ENCODE measurements at regions not wholly inside any gene's neighbourhood (a gene's known extent, or its start where the extent isn't known, plus 50 kb on each side); places are given as distances from the start of the nearest gene placed in this dataset.

DNA sequence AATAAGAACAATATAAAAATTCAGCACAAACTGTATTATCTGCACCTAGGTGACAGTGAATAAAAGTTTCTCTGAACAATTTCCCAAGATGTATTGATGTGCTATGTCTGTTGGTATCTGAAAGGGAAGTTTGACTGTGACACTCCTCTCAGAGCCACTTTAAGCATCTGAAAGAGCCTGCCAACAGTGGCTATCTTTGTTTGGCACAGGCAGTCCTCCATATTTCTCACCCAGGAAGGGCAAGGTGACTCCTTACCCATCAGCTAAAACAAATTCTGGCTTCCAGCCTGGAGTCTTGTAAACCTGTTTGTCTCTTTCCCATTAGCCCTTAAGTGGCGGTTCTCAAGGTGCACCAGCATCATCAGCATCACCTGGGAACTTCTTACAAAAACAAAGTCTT lies 122.4 kb upstream of the VGLL2 start:
- Histone ChIP-seq H3K9ac (ENCODE audit: low read length in 3 of 3) (no peak overlapping the region), H3K27ac (ENCODE audit: low read depth in 2 of 2, low read length in 2 of 2) (no peak overlapping the region), H3K4me3 (ENCODE audit: low read length in 3 of 3) (no peak overlapping the region), H3K27me3 (ENCODE audit: control insufficient read depth, insufficient read depth, low read length) (no peaks in the 10 kb centered on the region), H3K4me1 (ENCODE audit: control insufficient read depth in 2 of 3, insufficient read depth in 2 of 3, low read depth in 1 of 3, low read length in 3 of 3) (no peaks in the 10 kb centered on the region), H3K9me3 (ENCODE audit: control insufficient read depth in 2 of 3, insufficient read depth in 1 of 3, low read length in 3 of 3) (no peaks in the 10 kb centered on the region), H3K36me3 (ENCODE audit: control insufficient read depth in 2 of 3, insufficient read depth in 3 of 3, low read length in 3 of 3) (no peaks in the 10 kb centered on the region)
- TF ChIP-seq, protein P1, sequence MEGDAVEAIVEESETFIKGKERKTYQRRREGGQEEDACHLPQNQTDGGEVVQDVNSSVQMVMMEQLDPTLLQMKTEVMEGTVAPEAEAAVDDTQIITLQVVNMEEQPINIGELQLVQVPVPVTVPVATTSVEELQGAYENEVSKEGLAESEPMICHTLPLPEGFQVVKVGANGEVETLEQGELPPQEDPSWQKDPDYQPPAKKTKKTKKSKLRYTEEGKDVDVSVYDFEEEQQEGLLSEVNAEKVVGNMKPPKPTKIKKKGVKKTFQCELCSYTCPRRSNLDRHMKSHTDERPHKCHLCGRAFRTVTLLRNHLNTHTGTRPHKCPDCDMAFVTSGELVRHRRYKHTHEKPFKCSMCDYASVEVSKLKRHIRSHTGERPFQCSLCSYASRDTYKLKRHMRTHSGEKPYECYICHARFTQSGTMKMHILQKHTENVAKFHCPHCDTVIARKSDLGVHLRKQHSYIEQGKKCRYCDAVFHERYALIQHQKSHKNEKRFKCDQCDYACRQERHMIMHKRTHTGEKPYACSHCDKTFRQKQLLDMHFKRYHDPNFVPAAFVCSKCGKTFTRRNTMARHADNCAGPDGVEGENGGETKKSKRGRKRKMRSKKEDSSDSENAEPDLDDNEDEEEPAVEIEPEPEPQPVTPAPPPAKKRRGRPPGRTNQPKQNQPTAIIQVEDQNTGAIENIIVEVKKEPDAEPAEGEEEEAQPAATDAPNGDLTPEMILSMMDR (IDR thresholded peaks at IDR 0.05; ENCODE audit: borderline replicate concordance, extremely low read depth, insufficient read depth), result no peak
- no peak for FAIRE-seq
- intact Hi-C loops (cut with DNase I), result no loop called here
- no peak for DNase-seq

DNA sequence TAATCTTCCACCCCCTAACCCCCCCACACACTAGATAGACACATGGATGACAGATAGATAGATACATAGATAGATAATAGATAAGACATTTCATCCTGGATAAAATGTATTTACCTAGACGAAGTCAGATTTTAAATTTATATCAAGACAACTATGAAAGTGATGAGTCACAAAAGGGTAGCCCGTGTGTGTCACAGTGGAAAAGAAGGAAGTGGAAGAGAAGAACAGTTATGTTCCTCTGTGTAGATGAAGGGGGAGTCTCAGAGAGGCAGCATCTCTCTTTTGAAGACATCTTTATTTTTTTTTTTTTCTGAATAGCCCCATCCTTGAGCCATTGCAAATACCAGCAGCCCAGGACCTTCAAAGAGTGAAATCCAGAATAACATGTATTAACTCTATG lies 121.7 kb upstream of the VGLL2 start:
- Histone ChIP-seq H3K4me1 (ENCODE audit: control insufficient read depth in 2 of 3, insufficient read depth in 2 of 3, low read depth in 1 of 3, low read length in 3 of 3) (no peaks in the 10 kb centered on the region), H3K27me3 (ENCODE audit: control insufficient read depth, insufficient read depth, low read length) (no peaks in the 10 kb centered on the region), H3K4me3 (ENCODE audit: low read length in 3 of 3) (no peak overlapping the region), H3K27ac (ENCODE audit: low read depth in 2 of 2, low read length in 2 of 2) (no peak overlapping the region), H3K36me3 (ENCODE audit: control insufficient read depth in 2 of 3, insufficient read depth in 3 of 3, low read length in 3 of 3) (no peaks in the 10 kb centered on the region), H3K9ac (ENCODE audit: low read length in 3 of 3) (no peak overlapping the region), H3K9me3 (ENCODE audit: control insufficient read depth in 2 of 3, insufficient read depth in 1 of 3, low read length in 3 of 3) (no peaks in the 10 kb centered on the region)
- no peak for DNase-seq
- intact Hi-C loops (cut with DNase I), result no loop called here
- TF ChIP-seq, protein P1 (IDR thresholded peaks at IDR 0.05; ENCODE audit: borderline replicate concordance, extremely low read depth, insufficient read depth), result no peak
- FAIRE-seq, result no peak

DNA sequence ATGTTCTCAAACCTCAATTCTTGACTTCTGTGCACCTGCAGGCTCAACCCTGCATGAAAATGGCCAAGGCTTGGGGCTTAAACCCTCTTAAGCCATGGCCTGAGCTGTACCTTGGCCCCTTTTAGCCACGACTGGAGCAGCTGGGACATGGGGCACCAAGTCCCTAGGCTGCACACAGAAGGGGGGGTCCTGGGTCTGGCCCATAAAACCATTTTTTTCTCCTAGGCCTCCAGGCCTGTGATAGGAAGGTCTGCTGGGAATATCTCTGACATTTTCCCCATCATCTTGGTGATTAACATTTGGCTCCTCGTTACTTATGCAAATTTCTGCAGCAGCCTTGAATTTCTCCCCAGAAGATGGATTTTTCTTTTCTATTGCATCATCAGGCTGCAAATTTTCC lies 119.4 kb upstream of the VGLL2 start:
- Histone ChIP-seq H3K36me3 (ENCODE audit: control insufficient read depth in 2 of 3, insufficient read depth in 3 of 3, low read length in 3 of 3) (no peaks in the 10 kb centered on the region), H3K4me1 (ENCODE audit: control insufficient read depth in 2 of 3, insufficient read depth in 2 of 3, low read depth in 1 of 3, low read length in 3 of 3) (no peaks in the 10 kb centered on the region), H3K27me3 (ENCODE audit: control insufficient read depth, insufficient read depth, low read length) (no peaks in the 10 kb centered on the region), H3K9ac (ENCODE audit: low read length in 3 of 3) (no peak overlapping the region), H3K27ac (ENCODE audit: low read depth in 2 of 2, low read length in 2 of 2) (no peak overlapping the region), H3K9me3 (ENCODE audit: control insufficient read depth in 2 of 3, insufficient read depth in 1 of 3, low read length in 3 of 3) (no peaks in the 10 kb centered on the region), H3K4me3 (ENCODE audit: low read length in 3 of 3) (no peak overlapping the region)
- no peak for DNase-seq
- TF ChIP-seq, protein P1 (IDR thresholded peaks at IDR 0.05; ENCODE audit: borderline replicate concordance, extremely low read depth, insufficient read depth), result no peak
- no peak for FAIRE-seq
- intact Hi-C loops (cut with DNase I), result no loop called here

DNA sequence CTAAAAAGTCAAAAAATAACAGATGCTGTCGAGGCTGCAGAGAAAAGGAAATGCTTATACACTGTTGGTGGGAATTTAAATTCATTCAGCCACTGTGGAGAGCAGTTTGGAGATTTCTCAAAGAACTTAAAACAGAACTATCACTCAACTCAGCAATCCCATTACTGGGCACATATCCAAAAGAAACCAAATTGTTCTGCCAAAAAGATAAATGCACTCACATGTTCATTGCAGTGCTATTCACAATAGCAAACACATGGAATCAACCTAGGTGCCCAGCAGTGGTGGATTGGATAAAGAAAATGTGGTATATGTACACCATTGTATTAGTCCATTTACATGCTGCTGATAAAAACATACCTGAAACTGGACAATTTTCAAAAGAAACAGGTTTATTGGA lies 116.0 kb upstream of the VGLL2 start:
- Histone ChIP-seq H3K27ac (ENCODE audit: low read depth in 2 of 2, low read length in 2 of 2) (no peak overlapping the region), H3K36me3 (ENCODE audit: control insufficient read depth in 2 of 3, insufficient read depth in 3 of 3, low read length in 3 of 3) (no peaks in the 10 kb centered on the region), H3K9ac (ENCODE audit: low read length in 3 of 3) (no peak overlapping the region), H3K27me3 (ENCODE audit: control insufficient read depth, insufficient read depth, low read length) (no peaks in the 10 kb centered on the region), H3K9me3 (ENCODE audit: control insufficient read depth in 2 of 3, insufficient read depth in 1 of 3, low read length in 3 of 3) (no peaks in the 10 kb centered on the region), H3K4me3 (ENCODE audit: low read length in 3 of 3) (no peak overlapping the region), H3K4me1 (ENCODE audit: control insufficient read depth in 2 of 3, insufficient read depth in 2 of 3, low read depth in 1 of 3, low read length in 3 of 3) (no peaks in the 10 kb centered on the region)
- intact Hi-C loops (cut with DNase I), result no loop called here
- TF ChIP-seq, protein P1 (IDR thresholded peaks at IDR 0.05; ENCODE audit: borderline replicate concordance, extremely low read depth, insufficient read depth), result no peak
- FAIRE-seq (no peak), DNase-seq (no peak)

All from kidney (tissue), 13 donors.